HG03097 (cell line): ENCODE measurements at regions not wholly inside any gene's neighbourhood (a gene's known extent, or its start where the extent isn't known, plus 50 kb on each side); places are given as distances from the start of the nearest gene placed in this dataset.
"Not testable (repeated sequence)": the region's sequence is repeated elsewhere in the genome, so short reads cannot be mapped to it uniquely, and the experiment has no call there.

Source experiments
- ATAC-seq: cut with Tn5 transposase; IDR thresholded peaks from one replicate; pipeline ENCODE4 v1.9.1; 2021; ENCODE audit not compliant: unreplicated experiment, low FRiP score

- ATAC-seq: not testable (repeated sequence)
Observed at GRCh38 chr6:169973588-169974467, 222.4 kb downstream of the ERMARD start.

GRCh38 chr6:169972736-169973135, 221.3 kb downstream of the ERMARD start:
- ATAC-seq: no peak

- no peak for ATAC-seq
Observed at GRCh38 chr6:169972101-169972651, 220.8 kb downstream of the ERMARD start.

- ATAC-seq: no peak
Observed at GRCh38 chr6:169971081-169971861, 219.8 kb downstream of the ERMARD start.

- ATAC-seq: no peak
Observed at GRCh38 chr6:169970306-169970988, 219.0 kb downstream of the ERMARD start.

GRCh38 chr6:169969372-169970099, 218.1 kb downstream of the ERMARD start:
- no peak for ATAC-seq

- no peak for ATAC-seq
Observed at GRCh38 chr6:169968541-169969270, 217.3 kb downstream of the ERMARD start.

GRCh38 chr6:169967687-169968086, 216.3 kb downstream of the ERMARD start:
- no peak for ATAC-seq

GRCh38 chr6:169966312-169967181, 215.1 kb downstream of the ERMARD start:
- no peak for ATAC-seq

GRCh38 chr6:169965657-169966311, 214.4 kb downstream of the ERMARD start:
- no peak for ATAC-seq

- no peak for ATAC-seq
Observed at GRCh38 chr6:169965239-169965638, 213.8 kb downstream of the ERMARD start.

GRCh38 chr6:169964486-169965180, 213.2 kb downstream of the ERMARD start:
- no peak for ATAC-seq

GRCh38 chr6:169963581-169964297, 212.3 kb downstream of the ERMARD start:
- ATAC-seq: no peak

GRCh38 chr6:169962604-169963469, 211.4 kb downstream of the ERMARD start:
- ATAC-seq: no peak

- ATAC-seq: no peak
Observed at GRCh38 chr6:169961772-169962561, 210.5 kb downstream of the ERMARD start.
